ENCODE measurements at regions not wholly inside any gene's neighbourhood (a gene's known extent, or its start where the extent isn't known, plus 50 kb on each side); places are given as distances from the start of the nearest gene placed in this dataset.

- ChIA-PET POLR2A (no interaction called here), CTCF (no interaction called here)
- DNase-seq = no peak
- Histone ChIP-seq H3K4me3 (ENCODE audit: low read length) (no peak overlapping the region), H3K36me3 (ENCODE audit: insufficient read depth, low read length) (no peaks in the 10 kb centered on the region), H3K27me3 (ENCODE audit: insufficient read depth, low read length, poor library complexity, severe bottlenecking) (no peaks in the 10 kb centered on the region), H3K4me1 (ENCODE audit: insufficient read depth, low read length) (no peaks in the 10 kb centered on the region), H3K27ac (ENCODE audit: low read depth, low read length) (no peak overlapping the region), H3K9me3 (ENCODE audit: low read length) (no peaks in the 10 kb centered on the region)
- Mint-ChIP-seq H3K4me3 (no peak overlapping the region), H3K36me3 (no peaks in the 10 kb centered on the region), H3K27me3 (no peaks in the 10 kb centered on the region), H3K4me1 (no peaks in the 10 kb centered on the region), H3K27ac (no peak overlapping the region), H3K9me3 (peaks cover 2 to 11% (median 6%) of the 10 kb centered on the region in 5 donors)
These were observed 305.8 kb upstream of the ZP4 start for GRCh38 chr1:238196516-238196915.

- no peak overlapping the region for H3K27ac ChIP-seq (ENCODE audit: low read depth, low read length)
- CTCF ChIA-PET = no interaction called here
- Mint-ChIP-seq H3K9me3 (peaks cover 0 to 10% (median 6%) of the 10 kb centered on the region in 5 donors), H3K36me3 (no peaks in the 10 kb centered on the region), H3K27ac (no peak overlapping the region), H3K27me3 (no peaks in the 10 kb centered on the region), H3K4me3 (no peak overlapping the region), H3K4me1 (no peaks in the 10 kb centered on the region)
- POLR2A ChIA-PET = no interaction called here
- H3K4me3 ChIP-seq (ENCODE audit: low read length) = no peak overlapping the region
- no peaks in the 10 kb centered on the region for H3K36me3 ChIP-seq (ENCODE audit: insufficient read depth, low read length)
- no peak for DNase-seq
- H3K4me1 ChIP-seq (ENCODE audit: insufficient read depth, low read length) = no peaks in the 10 kb centered on the region
- no peaks in the 10 kb centered on the region for H3K9me3 ChIP-seq (ENCODE audit: low read length)
- H3K27me3 ChIP-seq (ENCODE audit: insufficient read depth, low read length, poor library complexity, severe bottlenecking) = no peaks in the 10 kb centered on the region
These were observed 300.4 kb upstream of the ZP4 start for GRCh38 chr1:238191170-238191569.

- H3K4me1 ChIP-seq (ENCODE audit: insufficient read depth, low read length) = no peaks in the 10 kb centered on the region
- peaks cover 6 to 28% (median 8%) of the 10 kb centered on the region in 5 donors for H3K9me3 Mint-ChIP-seq
- no peak overlapping the region for H3K4me3 Mint-ChIP-seq
- H3K27me3 ChIP-seq (ENCODE audit: insufficient read depth, low read length, poor library complexity, severe bottlenecking) = no peaks in the 10 kb centered on the region
- H3K27me3 Mint-ChIP-seq = no peaks in the 10 kb centered on the region
- ChIA-PET CTCF (no interaction called here), POLR2A (no interaction called here)
- H3K4me1 Mint-ChIP-seq = no peaks in the 10 kb centered on the region
- no peak for DNase-seq
- H3K9me3 ChIP-seq (ENCODE audit: low read length) = no peaks in the 10 kb centered on the region
- H3K36me3 ChIP-seq (ENCODE audit: insufficient read depth, low read length) = no peaks in the 10 kb centered on the region
- no peak overlapping the region for H3K27ac Mint-ChIP-seq
- no peak overlapping the region for H3K27ac ChIP-seq (ENCODE audit: low read depth, low read length)
- H3K36me3 Mint-ChIP-seq = no peaks in the 10 kb centered on the region
- H3K4me3 ChIP-seq (ENCODE audit: low read length) = no peak overlapping the region
These were observed 296.8 kb upstream of the ZP4 start for GRCh38 chr1:238187575-238187949.

- H3K9me3 ChIP-seq (ENCODE audit: low read length) = no peaks in the 10 kb centered on the region
- no peaks in the 10 kb centered on the region for H3K4me1 ChIP-seq (ENCODE audit: insufficient read depth, low read length)
- Mint-ChIP-seq H3K27me3 (no peaks in the 10 kb centered on the region), H3K4me1 (no peaks in the 10 kb centered on the region), H3K27ac (no peak overlapping the region), H3K4me3 (no peak overlapping the region), H3K36me3 (no peaks in the 10 kb centered on the region), H3K9me3 (peaks cover 6 to 31% (median 8%) of the 10 kb centered on the region in 5 donors)
- POLR2A ChIA-PET = no interaction called here
- H3K36me3 ChIP-seq (ENCODE audit: insufficient read depth, low read length) = no peaks in the 10 kb centered on the region
- DNase-seq = no peak
- CTCF ChIA-PET = no interaction called here
- no peak overlapping the region for H3K4me3 ChIP-seq (ENCODE audit: low read length)
- H3K27ac ChIP-seq (ENCODE audit: low read depth, low read length) = no peak overlapping the region
- H3K27me3 ChIP-seq (ENCODE audit: insufficient read depth, low read length, poor library complexity, severe bottlenecking) = no peaks in the 10 kb centered on the region
These were observed 296.3 kb upstream of the ZP4 start for GRCh38 chr1:238186887-238187574.

- no peaks in the 10 kb centered on the region for H3K36me3 ChIP-seq (ENCODE audit: insufficient read depth, low read length)
- Mint-ChIP-seq H3K4me3 (no peak overlapping the region), H3K9me3 (peaks cover 4 to 20% (median 8%) of the 10 kb centered on the region in 5 donors), H3K27me3 (no peaks in the 10 kb centered on the region), H3K4me1 (no peaks in the 10 kb centered on the region), H3K36me3 (no peaks in the 10 kb centered on the region), H3K27ac (no peak overlapping the region)
- DNase-seq = no peak
- POLR2A ChIA-PET = no interaction called here
- H3K27me3 ChIP-seq (ENCODE audit: insufficient read depth, low read length, poor library complexity, severe bottlenecking) = no peaks in the 10 kb centered on the region
- H3K4me3 ChIP-seq (ENCODE audit: low read length) = no peak overlapping the region
- no peak overlapping the region for H3K27ac ChIP-seq (ENCODE audit: low read depth, low read length)
- CTCF ChIA-PET = no interaction called here
- H3K4me1 ChIP-seq (ENCODE audit: insufficient read depth, low read length) = no peaks in the 10 kb centered on the region
- H3K9me3 ChIP-seq (ENCODE audit: low read length) = no peaks in the 10 kb centered on the region
These were observed 287.4 kb upstream of the ZP4 start for GRCh38 chr1:238177960-238178645.

- no peaks in the 10 kb centered on the region for H3K36me3 ChIP-seq (ENCODE audit: insufficient read depth, low read length)
- H3K27me3 Mint-ChIP-seq = no peaks in the 10 kb centered on the region
- no peaks in the 10 kb centered on the region for H3K27me3 ChIP-seq (ENCODE audit: insufficient read depth, low read length, poor library complexity, severe bottlenecking)
- DNase-seq = no peak
- H3K36me3 Mint-ChIP-seq = no peaks in the 10 kb centered on the region
- H3K9me3 ChIP-seq (ENCODE audit: low read length) = no peaks in the 10 kb centered on the region
- no peaks in the 10 kb centered on the region for H3K4me1 ChIP-seq (ENCODE audit: insufficient read depth, low read length)
- no peak overlapping the region for H3K4me3 Mint-ChIP-seq
- H3K27ac ChIP-seq (ENCODE audit: low read depth, low read length) = no peak overlapping the region
- peaks cover 3 to 14% (median 7%) of the 10 kb centered on the region in 5 donors for H3K9me3 Mint-ChIP-seq
- H3K4me1 Mint-ChIP-seq = no peaks in the 10 kb centered on the region
- CTCF ChIA-PET = no interaction called here
- no peak overlapping the region for H3K4me3 ChIP-seq (ENCODE audit: low read length)
- POLR2A ChIA-PET = no interaction called here
- no peak overlapping the region for H3K27ac Mint-ChIP-seq
These were observed 286.6 kb upstream of the ZP4 start for GRCh38 chr1:238177351-238177750.

- Mint-ChIP-seq H3K4me3 (no peak overlapping the region), H3K27me3 (no peaks in the 10 kb centered on the region), H3K4me1 (no peaks in the 10 kb centered on the region), H3K27ac (peak overlapping the region in 1 of 8 donors; percentile 51), H3K9me3 (peaks cover 3 to 13% (median 7%) of the 10 kb centered on the region in 5 donors), H3K36me3 (no peaks in the 10 kb centered on the region)
- POLR2A ChIA-PET = no interaction called here
- no peaks in the 10 kb centered on the region for H3K4me1 ChIP-seq (ENCODE audit: insufficient read depth, low read length)
- H3K27me3 ChIP-seq (ENCODE audit: insufficient read depth, low read length, poor library complexity, severe bottlenecking) = no peaks in the 10 kb centered on the region
- H3K4me3 ChIP-seq (ENCODE audit: low read length) = no peak overlapping the region
- H3K27ac ChIP-seq (ENCODE audit: low read depth, low read length) = no peak overlapping the region
- no peaks in the 10 kb centered on the region for H3K9me3 ChIP-seq (ENCODE audit: low read length)
- CTCF ChIA-PET = no interaction called here
- DNase-seq = no peak
- H3K36me3 ChIP-seq (ENCODE audit: insufficient read depth, low read length) = no peaks in the 10 kb centered on the region
These were observed 285.7 kb upstream of the ZP4 start for GRCh38 chr1:238176441-238176840.

- no peaks in the 10 kb centered on the region for H3K9me3 ChIP-seq (ENCODE audit: low read length)
- no peaks in the 10 kb centered on the region for H3K4me1 ChIP-seq (ENCODE audit: insufficient read depth, low read length)
- Mint-ChIP-seq H3K27me3 (no peaks in the 10 kb centered on the region), H3K4me3 (no peak overlapping the region), H3K27ac (no peak overlapping the region), H3K4me1 (no peaks in the 10 kb centered on the region), H3K36me3 (no peaks in the 10 kb centered on the region), H3K9me3 (peaks cover 0 to 10% (median 3%) of the 10 kb centered on the region in 5 donors)
- H3K27ac ChIP-seq (ENCODE audit: low read depth, low read length) = no peak overlapping the region
- no peak overlapping the region for H3K4me3 ChIP-seq (ENCODE audit: low read length)
- DNase-seq = no peak
- POLR2A ChIA-PET = no interaction called here
- H3K36me3 ChIP-seq (ENCODE audit: insufficient read depth, low read length) = no peaks in the 10 kb centered on the region
- CTCF ChIA-PET = interaction anchor here (0.8 kb wide), 1 partner anchor 8 kb away, joined by 4 read pairs; no protein-coding TSS in a partner anchor
- no peaks in the 10 kb centered on the region for H3K27me3 ChIP-seq (ENCODE audit: insufficient read depth, low read length, poor library complexity, severe bottlenecking)
These were observed 281.3 kb upstream of the ZP4 start for GRCh38 chr1:238171985-238172384.
